Activated CD4-positive, alpha-beta T cell treated with anti-CD3 and anti-CD28 coated beads, Interleukin-2, amount 50 U/mL, for 1 hour (primary cell): ENCODE measurements at regions not wholly inside any gene's neighbourhood (a gene's known extent, or its start where the extent isn't known, plus 50 kb on each side); places are given as distances from the start of the nearest gene placed in this dataset.
"Not testable (repeated sequence)": the region's sequence is repeated elsewhere in the genome, so short reads cannot be mapped to it uniquely, and the experiment has no call there.

ENCODE experiments used
- DNase-seq: peaks from one replicate; pipeline ENCODE4 v3.0.0-alpha.2; 2020

DNA sequence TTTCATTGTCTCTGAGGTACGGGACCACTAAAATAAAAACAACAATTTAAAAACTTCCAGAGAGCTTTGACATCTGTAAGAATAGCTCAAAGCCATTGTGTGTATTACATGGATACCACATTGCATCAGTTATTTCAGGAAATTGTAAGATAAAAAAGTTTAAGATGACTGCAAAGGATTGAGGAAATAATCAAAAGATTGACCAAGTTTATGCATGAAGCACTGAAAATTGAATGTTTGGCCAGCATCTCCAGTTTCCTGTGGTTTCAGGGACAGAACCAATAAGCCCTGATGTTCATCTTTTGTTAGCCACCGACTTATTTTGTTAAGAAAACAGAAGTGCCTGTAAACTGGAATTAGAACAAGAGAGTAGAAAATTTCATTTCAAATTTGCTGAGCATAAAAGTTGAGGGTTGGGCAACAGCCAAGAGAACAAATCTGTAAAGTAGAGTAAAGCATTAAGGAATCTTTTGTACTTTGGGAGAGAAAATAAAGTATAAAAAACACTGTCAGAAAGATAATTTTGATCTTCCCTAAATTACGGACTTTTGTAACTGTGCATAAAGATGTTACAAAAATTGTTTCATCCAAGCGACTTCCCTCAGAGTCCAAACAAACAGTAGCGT lies 211.5 kb upstream of the P2RY1 start:
- no peak for DNase-seq

GRCh38 chr3:152626226-152626625 lies 208.7 kb upstream of the P2RY1 start:
- DNase-seq: no peak

DNA sequence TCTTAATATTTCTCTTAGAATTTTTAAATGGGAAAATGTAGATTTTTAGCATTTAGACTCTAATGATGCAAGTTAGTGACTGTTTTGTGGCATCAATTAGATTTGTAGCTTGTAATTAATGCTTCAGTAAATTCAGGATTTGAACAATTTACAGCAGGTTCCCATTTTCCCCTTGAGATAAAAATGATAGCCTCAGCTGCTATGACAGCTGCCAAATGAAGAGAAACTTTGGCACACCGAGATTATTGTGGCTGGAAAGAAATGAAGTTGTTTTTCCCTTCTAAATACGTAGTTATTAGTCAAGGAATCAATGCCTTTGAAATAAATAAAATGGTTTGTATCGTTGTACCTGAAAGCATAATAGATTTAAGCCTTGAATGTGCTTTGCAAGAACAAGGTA lies 206.4 kb upstream of the P2RY1 start:
- DNase-seq: no peak

DNA sequence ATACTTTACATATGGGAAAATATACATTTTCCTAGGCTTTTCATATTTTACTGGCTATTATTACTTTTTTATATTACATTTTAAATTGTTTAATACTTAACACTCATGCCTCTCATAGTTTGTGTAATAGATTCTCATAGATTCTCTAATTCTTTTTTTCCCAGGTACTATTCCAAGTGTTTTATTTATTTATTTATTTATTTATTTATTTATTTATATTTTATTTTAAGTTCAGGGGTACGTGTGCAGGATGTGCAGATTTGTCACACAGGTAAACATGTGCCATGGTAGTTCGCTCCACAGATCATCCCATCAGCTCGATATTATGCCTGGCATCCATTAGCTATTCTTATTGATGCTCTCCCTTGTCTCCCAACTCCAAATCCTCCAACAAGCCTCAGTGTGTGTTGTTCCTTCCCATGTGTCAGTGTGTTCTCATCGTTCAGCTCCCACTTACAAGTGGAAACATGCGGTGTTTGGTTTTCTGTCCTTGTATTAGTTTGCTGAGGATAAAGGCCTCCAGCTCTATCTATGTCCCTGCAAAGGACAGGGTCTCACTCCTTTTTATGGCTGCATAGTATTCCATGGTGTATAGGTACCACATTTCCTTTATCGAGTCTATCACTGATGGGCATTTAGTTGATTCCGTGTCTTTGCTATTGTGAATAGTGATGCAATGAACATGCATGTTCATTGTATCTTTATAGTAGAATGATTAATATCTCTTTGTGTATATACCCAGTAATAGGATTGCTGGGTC lies 205.4 kb upstream of the P2RY1 start:
- DNase-seq: no peak

DNA sequence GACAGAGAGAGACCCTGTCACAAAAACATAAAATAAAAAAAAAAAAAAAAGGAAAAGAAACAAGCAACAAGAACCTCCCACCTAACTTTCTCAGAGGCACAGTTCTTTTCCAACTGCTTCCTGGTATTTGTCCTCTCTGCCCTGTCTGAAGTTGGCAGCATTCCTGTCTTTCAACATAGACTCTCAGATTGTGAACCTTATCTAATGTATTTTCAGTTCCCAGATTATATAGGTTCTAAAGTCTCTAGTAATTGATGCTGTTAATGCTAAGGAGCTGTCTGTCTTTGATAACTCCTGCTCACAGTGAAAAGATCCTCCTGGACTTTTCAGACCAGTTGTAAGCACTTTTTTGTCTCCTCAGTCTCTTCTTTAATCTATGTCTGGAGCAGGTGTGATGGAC lies 199.5 kb upstream of the P2RY1 start:
- DNase-seq: no peak

DNA sequence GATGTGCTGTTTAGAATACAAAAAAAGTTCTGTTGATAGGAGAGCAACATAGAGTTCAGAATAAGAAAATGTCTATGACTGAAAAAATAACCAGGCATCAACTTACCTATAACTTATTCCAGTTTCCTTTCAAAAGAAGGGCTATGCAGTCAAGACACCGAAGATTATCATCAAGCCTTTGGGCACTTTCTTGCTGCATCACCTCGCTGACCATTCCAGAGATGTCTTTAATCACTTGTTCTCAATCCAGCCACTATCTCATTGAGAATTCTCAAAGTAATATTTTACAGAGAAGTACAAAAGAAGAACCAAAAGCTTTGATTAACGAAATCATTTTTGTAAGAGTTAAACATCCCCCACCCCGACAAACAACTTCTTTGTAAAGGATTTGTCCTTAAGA lies 198.3 kb upstream of the P2RY1 start:
- no peak for DNase-seq

DNA sequence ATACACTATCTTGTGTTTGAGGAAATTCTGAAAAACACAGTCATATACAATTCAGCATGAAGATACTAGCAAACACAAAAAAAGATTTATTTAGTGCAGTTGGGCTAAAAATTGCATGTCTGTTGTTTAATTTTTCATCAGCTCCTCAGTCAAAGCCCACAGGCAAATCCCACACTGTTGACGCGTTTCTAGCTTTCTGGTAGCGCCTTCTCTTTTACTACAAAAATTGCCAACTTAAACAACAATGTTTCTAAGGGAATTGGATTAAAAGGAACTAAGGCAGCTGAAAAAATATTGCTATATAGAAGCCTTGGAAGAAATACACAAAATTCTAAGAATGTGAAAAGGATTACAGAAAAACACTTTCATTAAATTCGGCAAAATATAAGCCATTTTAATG lies 196.7 kb upstream of the P2RY1 start:
- no peak for DNase-seq

DNA sequence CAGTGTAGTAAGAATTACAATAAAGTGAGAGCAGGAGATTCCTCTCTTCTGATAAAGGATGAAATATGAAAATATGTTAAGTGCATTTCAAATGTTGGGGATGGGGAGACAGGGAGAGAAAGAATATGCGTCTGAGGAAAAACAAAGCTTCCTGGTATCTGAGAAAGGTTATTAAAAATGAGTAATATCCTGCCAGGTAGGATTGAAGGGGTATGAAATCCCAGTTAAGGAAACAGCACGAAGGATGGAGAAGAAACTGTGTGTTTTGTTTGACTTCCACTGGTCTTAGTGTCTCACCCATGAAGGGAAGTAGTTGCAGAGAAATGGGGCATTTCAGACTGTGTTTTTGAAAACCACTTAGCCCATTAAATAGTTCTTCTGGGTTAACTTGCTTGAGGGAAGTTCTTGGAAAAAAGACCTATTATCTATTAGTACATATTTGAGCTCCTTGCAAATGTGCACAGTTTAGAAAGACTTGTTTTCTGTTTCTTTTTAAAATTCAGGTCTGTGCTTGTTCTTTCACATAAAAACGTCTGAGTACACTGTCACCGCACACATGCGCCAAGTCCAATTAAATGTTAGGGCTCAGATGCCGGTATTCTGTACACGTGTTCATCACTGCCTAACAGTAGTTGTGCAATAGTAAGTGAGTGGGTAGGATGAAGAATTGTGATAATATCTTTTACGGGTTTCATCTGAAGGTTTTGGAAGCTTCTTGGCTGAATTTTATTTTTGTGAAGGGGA lies 196.1 kb upstream of the P2RY1 start:
- DNase-seq: no peak

DNA sequence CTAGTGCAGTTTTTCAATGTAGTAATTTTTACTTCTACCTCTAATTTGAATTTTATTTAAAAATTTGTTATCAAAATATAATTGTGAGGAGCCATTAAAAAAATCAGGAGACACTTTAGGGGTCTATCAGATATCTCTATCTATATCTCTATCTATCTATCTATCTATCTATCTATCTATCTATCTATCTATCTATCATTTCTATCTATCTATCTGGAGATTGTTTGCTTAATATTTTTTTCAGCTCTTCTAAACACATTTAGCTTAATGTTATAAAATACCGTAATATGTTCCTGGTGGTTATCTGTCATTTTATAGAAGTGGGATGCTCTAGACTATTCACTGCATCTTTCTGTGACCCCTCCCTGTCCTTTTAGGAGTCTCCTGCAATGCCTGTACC lies 193.7 kb upstream of the P2RY1 start:
- no peak for DNase-seq

DNA sequence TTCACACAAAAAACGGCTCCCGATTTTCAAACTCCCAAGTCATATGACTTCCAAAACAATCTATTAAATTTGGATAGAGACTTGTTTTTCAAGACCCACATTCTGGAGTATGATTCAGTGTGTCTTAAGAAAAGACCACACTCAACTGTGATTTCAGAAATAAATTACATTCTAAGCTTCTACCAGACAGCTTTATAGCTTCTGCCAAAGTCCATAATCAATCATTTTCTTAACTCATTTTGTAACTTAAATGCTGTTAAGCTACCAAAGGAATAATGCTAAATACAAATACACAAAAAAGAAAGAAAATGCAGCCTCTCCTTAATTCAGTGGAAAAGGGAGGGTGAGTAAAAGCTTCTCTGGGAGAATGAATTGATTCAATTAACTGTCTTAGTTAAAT lies 192.3 kb upstream of the P2RY1 start:
- no peak for DNase-seq

DNA sequence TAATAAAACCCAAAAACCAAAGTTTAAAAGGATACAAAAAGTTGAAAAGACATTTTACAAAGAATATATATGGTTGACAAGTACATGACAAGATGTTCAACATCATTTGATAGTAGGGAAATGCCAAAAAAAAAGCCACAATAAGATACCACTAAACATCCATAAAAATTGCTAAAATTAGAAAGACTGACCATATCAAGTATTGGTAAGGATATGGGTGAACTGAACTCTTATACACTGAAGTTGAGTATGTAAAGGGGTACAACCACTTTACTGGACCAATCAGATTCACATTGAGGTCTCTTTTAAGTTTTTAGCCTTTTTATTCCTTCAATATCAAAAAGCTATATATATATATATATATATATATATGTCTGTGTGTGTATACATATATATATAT lies 190.5 kb upstream of the P2RY1 start:
- no peak for DNase-seq

GRCh38 chr3:152646004-152646403 lies 188.9 kb upstream of the P2RY1 start:
- DNase-seq: no peak

GRCh38 chr3:152650177-152650576 lies 184.8 kb upstream of the P2RY1 start:
- DNase-seq: no peak

DNA sequence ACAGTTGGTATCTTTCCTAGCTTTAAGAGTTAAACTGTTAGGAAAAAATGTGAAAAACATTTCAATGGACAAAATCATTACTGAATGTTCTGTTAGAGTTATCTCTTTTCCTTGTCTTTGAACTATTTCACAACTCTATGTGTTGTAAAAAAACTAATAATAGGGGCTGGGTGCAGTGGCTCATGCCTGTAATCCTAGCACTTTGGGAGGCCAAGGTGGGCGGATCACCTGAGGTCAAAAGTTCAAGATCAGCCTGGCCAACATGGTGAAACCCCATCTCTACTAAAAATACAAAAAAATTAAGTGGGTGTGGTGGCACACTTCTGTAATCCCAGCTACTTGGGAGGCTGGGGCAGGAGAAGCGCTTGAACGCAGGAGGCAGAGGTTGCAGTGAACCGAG lies 184.0 kb upstream of the P2RY1 start:
- not testable (repeated sequence) for DNase-seq

DNA sequence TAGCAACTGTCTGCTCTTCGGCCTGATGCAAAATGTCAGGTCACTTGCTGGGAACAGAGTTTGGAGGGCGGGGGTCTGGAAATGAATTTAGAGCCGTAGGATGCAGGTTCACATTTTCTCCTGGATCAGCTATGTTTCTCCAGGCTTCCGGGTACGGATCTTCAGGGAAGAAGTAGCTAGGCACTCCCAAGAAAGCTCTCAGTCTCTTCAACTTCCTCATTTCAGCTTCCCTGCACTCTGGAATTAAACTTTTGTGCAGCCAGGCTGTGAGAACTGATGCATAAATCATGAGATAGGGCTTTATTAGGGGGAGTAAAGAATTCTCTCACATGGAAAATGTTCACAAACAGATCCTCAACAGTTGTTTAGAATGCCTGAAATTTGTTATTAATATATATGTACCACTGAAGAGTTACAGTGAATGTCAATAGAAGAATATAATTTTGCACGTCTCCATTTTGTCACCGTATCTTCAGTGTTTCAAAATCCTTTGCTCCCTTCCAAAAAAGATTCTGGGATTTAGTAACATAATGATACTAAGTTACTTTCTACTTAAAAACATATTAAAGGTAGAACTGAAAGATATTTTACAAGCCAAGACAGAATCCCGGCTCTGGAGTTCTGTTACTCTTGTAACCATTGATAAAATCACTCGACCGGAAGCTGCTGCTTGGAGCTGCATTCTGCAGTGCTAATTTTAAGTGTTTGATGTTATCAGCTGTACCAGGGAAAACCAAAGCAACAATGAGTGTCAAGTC lies 178.5 kb upstream of the P2RY1 start:
- DNase-seq: no peak

- DNase-seq: no peak
These were observed 178.0 kb upstream of the P2RY1 start for GRCh38 chr3:152656972-152657355.

DNA sequence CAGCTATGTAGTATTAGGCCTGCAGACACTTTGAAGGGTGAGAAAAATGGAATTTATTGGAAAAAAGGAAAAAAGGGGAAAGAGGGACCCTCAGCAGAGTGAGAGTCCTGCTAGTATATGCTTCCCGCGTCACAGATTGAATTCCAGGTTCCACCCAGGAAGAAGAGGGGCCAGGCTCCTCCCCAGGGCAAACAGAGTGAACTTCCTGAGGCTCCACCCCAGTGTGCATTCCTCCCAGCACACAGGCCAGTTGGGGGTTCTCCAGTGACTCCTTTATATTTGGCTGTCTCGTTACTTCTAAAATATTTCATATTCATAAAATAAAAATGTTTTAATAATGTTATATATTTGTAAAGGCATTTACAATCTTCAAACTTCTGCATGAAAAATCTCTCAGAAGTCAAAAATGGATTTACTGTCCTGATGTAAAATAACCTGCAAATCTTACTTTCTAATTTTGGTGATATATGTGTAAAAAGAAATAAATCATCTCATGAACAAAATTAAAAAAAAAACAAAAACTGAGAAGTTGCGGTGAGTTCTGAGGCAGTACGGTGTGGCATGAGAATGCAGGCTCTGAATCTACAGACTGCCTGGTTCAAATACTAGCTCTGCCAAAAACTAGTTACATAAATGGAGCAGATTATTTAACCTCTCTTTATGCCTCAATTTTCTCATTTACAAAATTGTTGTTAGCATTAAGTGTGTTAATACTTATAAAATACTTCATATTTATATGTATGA lies 175.8 kb upstream of the P2RY1 start:
- DNase-seq: no peak

DNA sequence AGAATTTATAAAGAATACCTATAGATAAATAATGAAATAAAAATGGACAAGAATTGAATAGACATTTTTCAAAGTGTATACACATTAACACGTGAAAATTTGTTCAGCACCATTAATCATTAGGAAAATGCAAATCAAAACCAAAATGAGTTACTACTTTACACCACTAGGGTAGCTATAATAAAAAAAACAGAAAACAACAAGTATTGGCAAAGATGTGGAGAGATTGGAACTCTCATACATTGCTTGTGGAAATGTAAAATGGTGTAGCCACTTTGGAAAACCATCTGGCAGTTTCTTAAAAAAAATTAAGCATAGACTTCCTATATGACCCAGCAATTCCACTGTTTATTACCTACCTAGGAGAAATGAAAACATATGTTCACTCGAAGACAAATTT lies 172.8 kb upstream of the P2RY1 start:
- DNase-seq: no peak

GRCh38 chr3:152664766-152665165 lies 170.2 kb upstream of the P2RY1 start:
- no peak for DNase-seq

DNA sequence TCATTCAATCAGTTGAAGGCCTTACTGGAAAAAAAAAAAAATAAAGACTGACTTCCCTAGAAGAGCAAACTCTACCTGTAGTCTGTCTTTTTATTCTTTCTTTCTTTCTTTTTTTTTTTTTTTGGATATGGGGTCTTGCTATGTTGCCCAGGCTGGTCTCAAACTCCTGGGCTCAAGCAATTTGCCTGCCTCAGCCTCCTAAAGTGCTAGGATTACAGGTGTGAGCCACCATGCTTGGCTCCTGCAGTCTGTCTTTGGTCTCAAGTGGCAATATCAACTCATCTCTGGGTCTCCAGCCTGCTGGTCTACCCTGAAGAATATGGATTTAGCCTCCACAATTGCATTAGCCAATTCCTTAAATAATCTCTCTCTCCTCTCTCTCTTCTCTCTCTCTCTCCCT lies 167.7 kb upstream of the P2RY1 start:
- no peak for DNase-seq

DNA sequence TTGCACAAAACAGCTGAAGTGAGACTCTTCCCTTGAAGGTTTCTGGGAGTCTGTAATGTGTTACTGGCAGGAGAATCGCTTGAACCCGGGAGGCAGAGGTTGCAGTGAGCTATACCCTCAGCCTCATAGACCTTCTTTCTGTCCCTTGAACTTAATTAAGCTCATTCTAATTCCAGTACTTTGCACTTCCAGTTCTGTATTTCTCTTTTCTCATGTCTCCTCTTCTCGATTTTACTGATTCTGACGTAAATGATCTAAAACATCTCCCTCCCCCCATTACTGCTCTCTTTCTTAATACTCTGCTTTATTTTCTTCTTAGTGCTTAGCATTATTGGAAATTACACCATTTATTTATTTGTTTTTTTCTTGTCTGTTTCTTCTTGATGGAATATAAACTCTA lies 165.4 kb upstream of the P2RY1 start:
- DNase-seq: no peak

GRCh38 chr3:152671446-152672319 lies 163.2 kb upstream of the P2RY1 start:
- DNase-seq: no peak
